GM23248 (cell line): ENCODE measurements at regions not wholly inside any gene's neighbourhood (a gene's known extent, or its start where the extent isn't known, plus 50 kb on each side); places are given as distances from the start of the nearest gene placed in this dataset.

Experiments used
- DNase-seq: peaks from one replicate; pipeline ENCODE4 v3.0.0-alpha.2; 2015
- H2AFZ ChIP-seq: fragments of 200-600 bp; sonication (generic); 2 replicates; pipeline ENCODE4 v1.6.1; 2016; ENCODE audit warnings: antibody characterized with exemption
- H3F3A ChIP-seq: fragments of 200-600 bp; sonication (generic); 2 replicates; pipeline ENCODE4 v1.6.1; 2016; ENCODE audit warnings: mild to moderate bottlenecking, antibody characterized with exemption, mixed run types; ENCODE audit not compliant: insufficient read depth
- H3K27ac ChIP-seq: fragments of 200-600 bp; sonication (generic); 2 replicates; pipeline ENCODE4 v1.5.1; 2016; ENCODE audit warnings: mild to moderate bottlenecking
- H3K27me3 ChIP-seq: fragments of 200-600 bp; sonication (generic); replicated peaks from 2 replicates; pipeline ENCODE4 v1.6.1; 2016; ENCODE audit warnings: mild to moderate bottlenecking; ENCODE audit not compliant: insufficient read depth
- H3K36me3 ChIP-seq: fragments of 200-600 bp; sonication (generic); 2 replicates; pipeline ENCODE4 v1.6.1; 2016; ENCODE audit warnings: low read depth, mild to moderate bottlenecking
- H3K4me1 ChIP-seq: fragments of 200-600 bp; sonication (generic); 2 replicates; pipeline ENCODE4 v1.6.1; 2016; ENCODE audit warnings: mild to moderate bottlenecking; ENCODE audit not compliant: insufficient read depth
- H3K4me2 ChIP-seq: fragments of 200-600 bp; sonication (generic); one replicate; pipeline ENCODE4 v1.6.1; 2016; ENCODE audit warnings: mild to moderate bottlenecking; ENCODE audit not compliant: unreplicated experiment
- H3K4me3 ChIP-seq: fragments of 200-600 bp; sonication (generic); 2 replicates; pipeline ENCODE4 v1.5.1; 2016; ENCODE audit warnings: mild to moderate bottlenecking
- H3K79me2 ChIP-seq: fragments of 200-600 bp; sonication (generic); 2 replicates; pipeline ENCODE4 v1.6.1; 2016; ENCODE audit warnings: mild to moderate bottlenecking; ENCODE audit not compliant: insufficient read depth
- H3K9ac ChIP-seq: fragments of 200-600 bp; sonication (generic); 2 replicates; pipeline ENCODE4 v1.6.1; 2016; ENCODE audit warnings: mild to moderate bottlenecking
- H3K9me2 ChIP-seq: fragments of 200-600 bp; sonication (generic); 2 replicates; pipeline ENCODE4 v1.6.1; 2016; ENCODE audit warnings: mixed run types, mild to moderate bottlenecking, moderate library complexity; ENCODE audit not compliant: insufficient read depth
- H3K9me3 ChIP-seq: fragments of 200-600 bp; sonication (generic); one replicate; pipeline ENCODE4 v1.6.1; 2017; ENCODE audit warnings: low read depth
- H4K20me1 ChIP-seq: fragments of 200-600 bp; sonication (generic); 2 replicates; pipeline ENCODE4 v1.6.0; 2016; ENCODE audit not compliant: insufficient read depth
- EZH2 ChIP-seq: fragments of 200-600 bp; sonication (generic); IDR thresholded peaks from 2 replicates; pipeline ENCODE4 v1.6.1; 2018; ENCODE audit warnings: antibody characterized with exemption, mild to moderate bottlenecking; ENCODE audit not compliant: insufficient read depth, poor library complexity, severe bottlenecking
- EZH2phosphoT487 ChIP-seq: fragments of 200-600 bp; sonication (generic); IDR thresholded peaks from 2 replicates; pipeline ENCODE4 v1.6.1; 2018; ENCODE audit warnings: antibody characterized with exemption, moderate library complexity, mild to moderate bottlenecking, low read depth; ENCODE audit not compliant: insufficient read depth
- WGBS, 2 experiments: methylation state at CpG; one replicate each; pipeline ENCODE4 v1.1.6; 2015 to 2017; ENCODE audit warnings: low lambda C conversion rate in 2 of 2, low coverage in 1 of 2; ENCODE audit errors: missing lambda C conversion rate in 2 of 2; 5-methylcytosine and 5-hydroxymethylcytosine counted together
- in situ Hi-C: fragments of 300-500 bp; cut with MboI; formaldehyde crosslinking; loops from 2 replicates; pipeline ENCODE4 v1.15.0; 2020

DNA sequence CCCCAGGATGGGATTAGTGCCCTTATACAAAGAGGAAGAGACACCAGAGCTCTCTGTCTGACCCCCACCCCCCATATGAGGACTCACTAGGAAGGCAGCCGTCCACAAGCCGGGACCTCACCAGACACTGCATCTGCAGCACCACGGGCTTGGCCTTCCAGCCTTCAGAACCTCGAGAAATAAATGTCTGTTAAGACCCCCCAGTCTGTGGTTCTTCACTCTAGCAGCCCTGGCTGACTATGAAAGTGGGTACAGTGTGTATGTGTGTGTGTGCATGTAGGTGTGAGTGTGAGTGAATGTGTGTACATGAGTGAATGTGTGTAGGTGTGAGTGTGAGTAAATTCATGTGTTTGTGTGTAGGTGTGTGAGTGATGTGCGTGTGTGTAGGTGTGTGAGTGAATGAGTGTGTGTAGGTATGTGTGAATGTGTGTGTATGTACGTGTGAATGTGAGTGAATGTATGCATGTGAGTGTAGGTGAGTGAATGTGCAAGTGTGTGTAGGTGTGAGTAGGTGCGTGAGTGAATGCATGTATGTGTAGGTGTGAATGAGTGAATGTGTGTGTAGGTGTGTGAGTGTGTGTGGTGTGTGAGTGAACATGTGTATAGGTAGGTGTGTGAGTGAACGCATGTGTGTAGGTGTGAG is 201.6 kb upstream of the ZNF536 start:
- Histone ChIP-seq H3K79me2 (no peaks in the 10 kb centered on the region), H3K9me2 (no peaks in the 10 kb centered on the region), H2AFZ (no peak overlapping the region), H3K36me3 (no peaks in the 10 kb centered on the region), H3K27ac (no peak overlapping the region), H3K27me3 (no peaks in the 10 kb centered on the region), H3K4me3 (no peak overlapping the region), H4K20me1 (no peaks in the 10 kb centered on the region), H3K9me3 (no peaks in the 10 kb centered on the region), H3K4me1 (no peaks in the 10 kb centered on the region), H3K9ac (no peak overlapping the region), H3K4me2 (no peak overlapping the region), H3F3A (no peaks in the 10 kb centered on the region)
- in situ Hi-C loops = no loop called here
- WGBS, 2 experiments = 71 to 76% methylated on average over 8 of the region's 8 CpGs
- no peak for TF ChIP-seq EZH2
- TF ChIP-seq EZH2phosphoT487 = no peak
- no peak for DNase-seq

DNA sequence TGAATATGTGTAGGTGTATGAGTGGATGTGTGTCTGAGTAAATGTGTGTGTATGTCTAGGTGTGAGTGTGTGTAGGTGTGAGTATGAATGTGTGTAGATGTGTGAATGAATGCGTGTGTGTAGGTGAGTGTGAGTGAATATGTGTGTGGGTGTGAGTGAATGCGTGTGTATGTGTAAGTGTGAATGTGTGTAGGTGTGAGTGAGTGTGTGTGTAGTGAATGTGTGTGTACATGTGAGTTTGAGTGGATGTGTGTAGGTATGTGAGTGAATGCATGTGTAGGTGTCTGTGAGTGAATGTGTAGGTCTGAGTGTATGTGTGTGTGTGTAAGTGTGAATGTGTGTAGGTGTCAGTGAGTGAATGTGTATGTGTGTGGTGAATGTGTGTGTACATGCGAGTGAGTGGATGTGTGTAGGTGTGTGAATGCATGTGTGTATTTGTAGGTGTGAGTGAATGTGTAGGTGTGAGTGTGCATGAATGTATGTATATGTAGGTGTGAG is 201.0 kb upstream of the ZNF536 start:
- no peak overlapping the region for H3K9ac ChIP-seq
- DNase-seq = no peak
- no peaks in the 10 kb centered on the region for H3K36me3 ChIP-seq
- H3K27me3 ChIP-seq = no peaks in the 10 kb centered on the region
- no peak overlapping the region for H3K27ac ChIP-seq
- no peaks in the 10 kb centered on the region for H3F3A ChIP-seq
- H2AFZ ChIP-seq = no peak overlapping the region
- no peaks in the 10 kb centered on the region for H3K9me3 ChIP-seq
- no peaks in the 10 kb centered on the region for H3K4me1 ChIP-seq
- H4K20me1 ChIP-seq = no peaks in the 10 kb centered on the region
- H3K4me2 ChIP-seq = no peak overlapping the region
- TF ChIP-seq EZH2 (no peak), EZH2phosphoT487 (no peak)
- in situ Hi-C loops = no loop called here
- no peaks in the 10 kb centered on the region for H3K9me2 ChIP-seq
- WGBS, 2 experiments = 56 to 59% methylated on average over 3 of the region's 3 CpGs
- no peaks in the 10 kb centered on the region for H3K79me2 ChIP-seq
- no peak overlapping the region for H3K4me3 ChIP-seq

DNA sequence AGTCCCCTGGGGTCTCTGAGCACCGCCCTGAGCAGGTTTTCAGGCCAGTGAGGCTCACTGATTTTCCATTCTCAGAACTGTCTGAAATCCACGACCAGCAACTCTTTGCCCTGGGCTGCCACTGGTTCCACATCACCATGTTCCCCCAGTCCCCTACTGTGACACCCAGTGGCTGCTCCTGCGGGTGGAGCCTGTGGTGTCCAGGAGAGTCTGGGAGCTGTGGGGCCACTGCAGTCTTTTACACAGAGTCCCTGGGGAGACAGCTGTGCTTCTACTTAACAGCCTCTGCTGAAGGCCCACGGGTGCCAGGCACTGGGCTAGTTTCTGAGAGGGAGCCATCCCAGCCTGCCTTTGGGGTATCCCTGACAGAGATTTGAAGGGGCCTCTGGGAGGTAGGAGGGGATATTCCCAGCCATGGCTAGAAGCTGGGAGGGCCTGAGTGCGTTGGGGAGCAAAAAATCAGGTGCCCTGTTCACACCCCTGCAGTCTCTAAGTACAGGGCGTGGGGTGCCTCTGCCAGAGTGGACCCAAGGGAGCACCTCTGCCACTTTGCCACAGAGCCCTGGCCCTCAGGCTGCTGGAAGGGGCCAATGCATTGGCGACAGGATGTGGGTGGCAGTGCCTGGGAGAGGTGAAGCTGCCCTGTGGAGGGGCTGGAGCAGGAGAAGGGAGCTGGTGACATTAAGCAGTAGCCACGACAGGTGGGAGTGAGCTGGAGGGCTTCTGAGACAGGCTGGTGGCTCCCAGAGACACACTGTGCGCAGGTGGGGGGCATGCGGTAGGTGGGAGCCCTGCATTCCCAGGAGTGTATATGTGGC is 200.2 kb upstream of the ZNF536 start:
- no peak overlapping the region for H3K9ac ChIP-seq
- no peak overlapping the region for H3K4me2 ChIP-seq
- no peaks in the 10 kb centered on the region for H4K20me1 ChIP-seq
- no peak for DNase-seq
- H3K27me3 ChIP-seq = no peaks in the 10 kb centered on the region
- H2AFZ ChIP-seq = no peak overlapping the region
- H3F3A ChIP-seq = no peaks in the 10 kb centered on the region
- H3K27ac ChIP-seq = no peak overlapping the region
- no peaks in the 10 kb centered on the region for H3K79me2 ChIP-seq
- 39 to 46% methylated on average over 10 of the region's 10 CpGs for WGBS, 2 experiments
- H3K36me3 ChIP-seq = no peaks in the 10 kb centered on the region
- H3K4me1 ChIP-seq = no peaks in the 10 kb centered on the region
- H3K4me3 ChIP-seq = no peak overlapping the region
- no peaks in the 10 kb centered on the region for H3K9me2 ChIP-seq
- in situ Hi-C loops = no loop called here
- H3K9me3 ChIP-seq = no peaks in the 10 kb centered on the region
- TF ChIP-seq EZH2phosphoT487 (no peak), EZH2 (no peak)

DNA sequence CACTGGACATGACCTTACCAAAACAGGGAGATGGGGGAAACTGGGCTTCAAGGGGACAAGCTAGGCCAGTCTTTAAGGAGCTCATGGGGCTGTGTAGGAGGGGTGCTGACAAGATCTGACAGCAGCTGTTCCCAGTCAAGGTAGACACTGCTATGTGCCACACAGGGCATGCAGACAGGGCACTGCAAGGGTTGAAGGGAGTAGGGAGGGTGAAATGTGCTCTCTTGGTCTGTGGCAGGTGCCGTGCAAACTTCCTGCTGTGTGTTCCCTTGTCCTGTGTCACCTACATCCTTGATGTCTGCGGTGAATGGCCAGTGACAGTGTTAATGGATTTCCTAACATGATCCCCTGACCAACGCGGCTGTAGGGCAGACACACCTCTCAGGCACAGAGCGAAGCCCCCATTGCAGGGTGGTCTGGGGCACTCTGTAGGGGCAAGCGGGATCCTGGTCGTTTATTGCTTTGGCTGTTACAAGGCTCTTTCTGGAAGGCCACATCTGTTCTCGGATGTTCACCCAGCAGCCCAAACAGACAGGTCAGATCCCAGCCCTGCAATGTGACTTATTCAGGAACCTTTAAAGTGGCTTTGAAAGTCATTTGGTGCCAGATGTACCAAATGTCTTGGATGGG is 199.5 kb upstream of the ZNF536 start:
- H3K9me2 ChIP-seq = no peaks in the 10 kb centered on the region
- H3K4me3 ChIP-seq = no peak overlapping the region
- no peak overlapping the region for H3K9ac ChIP-seq
- no peaks in the 10 kb centered on the region for H3F3A ChIP-seq
- DNase-seq = no peak
- no peak overlapping the region for H2AFZ ChIP-seq
- H3K27ac ChIP-seq = no peak overlapping the region
- H3K79me2 ChIP-seq = no peaks in the 10 kb centered on the region
- H3K4me1 ChIP-seq = no peaks in the 10 kb centered on the region
- in situ Hi-C loops = no loop called here
- H3K27me3 ChIP-seq = no peaks in the 10 kb centered on the region
- no peaks in the 10 kb centered on the region for H3K36me3 ChIP-seq
- no peak for TF ChIP-seq EZH2
- TF ChIP-seq EZH2phosphoT487 = no peak
- H3K9me3 ChIP-seq = no peaks in the 10 kb centered on the region
- no peaks in the 10 kb centered on the region for H4K20me1 ChIP-seq
- H3K4me2 ChIP-seq = no peak overlapping the region
- WGBS, 2 experiments = 47% methylated on average over 8 of the region's 8 CpGs
